BLaER1 (cell line): ENCODE measurements at regions not wholly inside any gene's neighbourhood (a gene's known extent, or its start where the extent isn't known, plus 50 kb on each side); places are given as distances from the start of the nearest gene placed in this dataset.

ENCODE experiments used
- H3K27ac ChIP-seq: shearing (Covaris generic); formaldehyde crosslinking; 2 replicates; pipeline ENCODE4 v1.8.1; 2022
- H3K27me3 ChIP-seq: shearing (Covaris generic); formaldehyde crosslinking; 2 replicates; pipeline ENCODE4 v1.8.1; 2022
- H3K36me3 ChIP-seq: shearing (Covaris generic); formaldehyde crosslinking; 2 replicates; pipeline ENCODE4 v1.8.1; 2022
- H3K4me1 ChIP-seq: shearing (Covaris generic); formaldehyde crosslinking; 2 replicates; pipeline ENCODE4 v1.8.1; 2022
- H3K4me2 ChIP-seq: shearing (Covaris generic); formaldehyde crosslinking; 2 replicates; pipeline ENCODE4 v1.8.1; 2022
- H3K4me3 ChIP-seq: shearing (Covaris generic); formaldehyde crosslinking; 2 replicates; pipeline ENCODE4 v1.8.1; 2022
- H3K9ac ChIP-seq: shearing (Covaris generic); formaldehyde crosslinking; 2 replicates; pipeline ENCODE4 v1.8.1; 2022
- H3K9me3 ChIP-seq: shearing (Covaris generic); formaldehyde crosslinking; 2 replicates; pipeline ENCODE4 v1.8.1; 2022
- H4K20me1 ChIP-seq: shearing (Covaris generic); formaldehyde crosslinking; 2 replicates; pipeline ENCODE4 v1.8.1; 2022
- Cebpa-rat ChIP-seq: shearing (Covaris generic); IDR thresholded peaks from 2 replicates; pipeline ENCODE4 v1.8.1; 2022

- H3K4me2 ChIP-seq: no peak overlapping the region
- no peak overlapping the region for H3K9ac ChIP-seq
- TF ChIP-seq Cebpa-rat: no peak
Measured at GRCh38 chr1:30268923-30269666, 454.3 kb downstream of the MATN1 start.

DNA sequence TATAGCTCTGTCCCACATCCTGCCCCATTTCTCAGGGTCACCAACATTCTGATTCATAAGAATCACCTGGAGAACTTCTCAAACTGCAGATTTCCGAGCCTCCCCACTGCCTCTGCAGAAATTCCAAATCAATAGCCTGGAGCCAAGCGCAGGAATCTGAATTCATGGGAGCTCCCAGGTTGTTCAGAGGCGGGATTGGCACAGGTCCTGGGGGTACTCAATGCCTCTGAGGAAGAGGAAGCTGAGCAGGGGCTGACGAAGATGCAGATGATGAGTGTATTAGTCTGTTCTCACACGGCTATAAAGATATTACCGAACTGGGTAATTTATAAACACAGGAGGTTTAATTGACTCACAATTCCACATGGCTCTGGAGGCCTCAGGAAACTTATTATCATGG lies 455.5 kb downstream of the MATN1 start:
- no peaks in the 10 kb centered on the region for H3K27me3 ChIP-seq
- no peaks in the 10 kb centered on the region for H3K36me3 ChIP-seq
- H3K27ac ChIP-seq: no peak overlapping the region
- H3K4me2 ChIP-seq: no peak overlapping the region
- H3K4me1 ChIP-seq: peaks cover 37% of the 10 kb centered on the region
- H3K9me3 ChIP-seq: no peaks in the 10 kb centered on the region
- H3K9ac ChIP-seq: no peak overlapping the region
- no peak for TF ChIP-seq Cebpa-rat
- H4K20me1 ChIP-seq: no peaks in the 10 kb centered on the region
- no peak overlapping the region for H3K4me3 ChIP-seq

More at GRCh38 chr1:30268923-30269666, 454.3 kb downstream of the MATN1 start:
- peaks cover 5% of the 10 kb centered on the region for H3K9me3 ChIP-seq
- peaks cover 50% of the 10 kb centered on the region for H3K4me1 ChIP-seq
- no peaks in the 10 kb centered on the region for H3K36me3 ChIP-seq
- no peaks in the 10 kb centered on the region for H4K20me1 ChIP-seq
- no peak overlapping the region for H3K4me3 ChIP-seq
- no peak overlapping the region for H3K27ac ChIP-seq
- H3K27me3 ChIP-seq: no peaks in the 10 kb centered on the region

DNA sequence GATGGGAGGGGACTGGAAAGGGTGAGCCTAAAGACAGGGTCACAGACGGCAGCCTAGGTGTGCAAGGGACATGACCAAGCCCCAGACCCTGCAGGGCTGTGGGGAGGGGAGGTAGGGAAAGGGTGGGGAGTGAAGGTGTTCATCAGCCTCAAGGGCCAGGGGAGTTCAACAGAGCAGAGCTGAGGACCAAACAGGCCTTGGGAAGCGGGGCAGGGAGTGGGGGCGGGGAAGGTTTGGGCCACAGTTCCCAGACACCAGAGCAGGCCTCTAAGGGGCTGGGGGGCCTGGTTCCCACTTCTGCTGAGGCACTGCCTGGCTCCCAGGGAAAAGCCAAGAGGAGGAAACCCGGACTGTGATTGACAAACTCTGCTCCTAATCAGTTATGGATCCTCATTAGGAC lies 456.3 kb downstream of the MATN1 start:
- H3K4me2 ChIP-seq: no peak overlapping the region
- H3K4me3 ChIP-seq: no peak overlapping the region
- TF ChIP-seq Cebpa-rat: no peak
- H3K9ac ChIP-seq: no peak overlapping the region
- no peak overlapping the region for H3K27ac ChIP-seq
- no peaks in the 10 kb centered on the region for H3K9me3 ChIP-seq
- no peaks in the 10 kb centered on the region for H3K36me3 ChIP-seq
- peaks cover 29% of the 10 kb centered on the region for H3K4me1 ChIP-seq
- H3K27me3 ChIP-seq: no peaks in the 10 kb centered on the region
- H4K20me1 ChIP-seq: no peaks in the 10 kb centered on the region

DNA sequence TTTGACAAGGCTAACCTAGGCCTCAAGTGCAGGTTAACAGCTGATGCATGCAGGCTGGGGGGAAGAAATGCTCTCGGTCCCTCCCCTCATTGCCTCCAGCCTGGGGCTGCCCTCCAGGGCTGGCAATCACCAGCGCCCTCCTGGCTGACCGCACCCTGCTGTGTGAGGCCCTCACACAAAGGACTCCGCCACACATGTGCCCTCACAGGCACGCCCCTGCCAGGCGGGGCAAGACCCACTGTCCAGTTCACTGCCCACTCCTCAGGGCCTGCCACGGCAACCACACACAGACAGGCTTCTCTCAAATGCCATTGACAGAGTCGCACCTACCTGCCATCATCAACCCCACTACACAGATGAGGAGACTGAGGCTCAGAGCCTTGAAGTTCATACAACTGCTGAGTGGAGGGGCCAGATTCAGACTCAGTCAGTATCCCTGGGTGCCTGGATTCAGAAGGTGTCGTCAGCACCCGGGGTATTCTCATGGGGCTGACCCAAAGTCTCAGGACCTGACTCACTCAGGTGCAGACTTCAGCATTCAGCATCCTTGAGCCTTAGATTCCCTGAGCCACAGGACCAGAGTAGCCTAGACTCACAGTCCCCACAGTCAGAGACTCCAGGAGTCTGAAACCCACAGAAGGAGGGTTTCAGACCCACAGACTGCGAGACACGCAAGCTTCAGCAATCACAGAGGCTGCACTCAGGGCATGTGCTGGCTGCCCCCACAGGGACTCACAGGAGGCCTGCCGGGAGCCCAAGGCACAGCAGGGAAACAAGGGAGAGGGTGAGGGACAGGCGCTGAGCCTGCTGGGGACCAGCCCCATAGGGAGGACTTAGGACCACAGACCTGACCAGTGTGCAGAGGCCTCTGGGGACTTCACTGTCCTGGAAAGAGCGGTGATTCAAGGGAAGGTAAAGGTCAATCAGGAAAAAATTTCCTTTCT lies 458.0 kb downstream of the MATN1 start:
- no peak overlapping the region for H3K4me3 ChIP-seq
- H3K36me3 ChIP-seq: no peaks in the 10 kb centered on the region
- no peaks in the 10 kb centered on the region for H3K27me3 ChIP-seq
- no peak overlapping the region for H3K9ac ChIP-seq
- H3K4me1 ChIP-seq: peaks cover 13% of the 10 kb centered on the region
- no peaks in the 10 kb centered on the region for H3K9me3 ChIP-seq
- H3K4me2 ChIP-seq: 0 out of 2 replicates have a peak overlapping the region, but pooled peaks have one; percentile 9
- H4K20me1 ChIP-seq: no peaks in the 10 kb centered on the region
- peak overlapping the region; percentile 30; the same call in 1 of the 2 replicates for H3K27ac ChIP-seq
- no peak for TF ChIP-seq Cebpa-rat

- H3K9me3 ChIP-seq: no peaks in the 10 kb centered on the region
- no peak overlapping the region for H3K9ac ChIP-seq
- H3K4me2 ChIP-seq: no peak overlapping the region
- peaks cover 9% of the 10 kb centered on the region; the same call in 1 of the 2 replicates for H3K4me1 ChIP-seq
- H3K27me3 ChIP-seq: no peaks in the 10 kb centered on the region
- H3K36me3 ChIP-seq: no peaks in the 10 kb centered on the region
- H3K27ac ChIP-seq: no peak overlapping the region
- no peak for TF ChIP-seq Cebpa-rat
- no peak overlapping the region for H3K4me3 ChIP-seq
- no peaks in the 10 kb centered on the region for H4K20me1 ChIP-seq
Measured at GRCh38 chr1:30264672-30265025, 458.7 kb downstream of the MATN1 start.

- Histone ChIP-seq H3K4me2 (no peak overlapping the region), H3K4me1 (peaks cover 10% of the 10 kb centered on the region), H3K9ac (no peak overlapping the region), H3K9me3 (no peaks in the 10 kb centered on the region), H3K4me3 (no peak overlapping the region), H4K20me1 (no peaks in the 10 kb centered on the region), H3K27me3 (no peaks in the 10 kb centered on the region), H3K27ac (no peak overlapping the region), H3K36me3 (no peaks in the 10 kb centered on the region)
- no peak for TF ChIP-seq Cebpa-rat
Measured at GRCh38 chr1:30263888-30264671, 459.3 kb downstream of the MATN1 start.

- H3K27ac ChIP-seq: no peak overlapping the region
- no peak for TF ChIP-seq Cebpa-rat
Measured at GRCh38 chr1:30263405-30263804, 460.0 kb downstream of the MATN1 start.

DNA sequence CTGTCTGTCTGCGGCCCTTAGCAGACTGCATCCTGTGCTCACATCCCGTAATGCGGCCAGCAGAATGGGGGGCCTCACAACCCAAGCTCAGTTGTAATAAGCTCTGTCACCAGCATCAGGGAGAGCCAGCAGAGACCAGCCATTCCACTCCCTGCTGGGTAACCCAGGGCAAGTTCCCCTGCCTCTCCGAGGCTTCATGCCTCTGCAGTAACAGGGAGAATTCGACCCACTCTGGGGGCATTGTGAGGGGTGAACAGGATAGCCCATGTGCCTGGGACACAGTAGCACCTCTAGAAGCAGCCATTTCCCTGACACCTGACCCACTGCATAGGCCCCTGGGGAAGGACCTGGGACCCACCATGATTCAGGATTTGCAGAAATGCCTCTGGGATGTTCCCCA lies 461.2 kb downstream of the MATN1 start:
- no peak for TF ChIP-seq Cebpa-rat
- Histone ChIP-seq H4K20me1 (no peaks in the 10 kb centered on the region), H3K4me2 (no peak overlapping the region), H3K36me3 (no peaks in the 10 kb centered on the region), H3K9ac (no peak overlapping the region), H3K27ac (no peak overlapping the region), H3K27me3 (no peaks in the 10 kb centered on the region), H3K9me3 (no peaks in the 10 kb centered on the region), H3K4me3 (no peak overlapping the region), H3K4me1 (peaks cover 15% of the 10 kb centered on the region)

More at GRCh38 chr1:30263405-30263804, 460.0 kb downstream of the MATN1 start:
- no peaks in the 10 kb centered on the region for H3K27me3 ChIP-seq
- no peak overlapping the region for H3K9ac ChIP-seq
- H3K4me1 ChIP-seq: peaks cover 15% of the 10 kb centered on the region
- H3K36me3 ChIP-seq: no peaks in the 10 kb centered on the region
- no peaks in the 10 kb centered on the region for H4K20me1 ChIP-seq
- no peaks in the 10 kb centered on the region for H3K9me3 ChIP-seq
- H3K4me2 ChIP-seq: no peak overlapping the region
- no peak overlapping the region for H3K4me3 ChIP-seq

- Histone ChIP-seq H3K9ac (no peak overlapping the region), H3K4me2 (no peak overlapping the region), H3K4me1 (peaks cover 7% of the 10 kb centered on the region), H3K27me3 (no peaks in the 10 kb centered on the region), H3K9me3 (no peaks in the 10 kb centered on the region), H3K27ac (no peak overlapping the region), H3K4me3 (no peak overlapping the region), H4K20me1 (no peaks in the 10 kb centered on the region), H3K36me3 (no peaks in the 10 kb centered on the region)
- no peak for TF ChIP-seq Cebpa-rat
Measured at GRCh38 chr1:30260318-30260717, 463.1 kb downstream of the MATN1 start.
